Ovary (tissue), 3 donors: ENCODE measurements at regions not wholly inside any gene's neighbourhood (a gene's known extent, or its start where the extent isn't known, plus 50 kb on each side); places are given as distances from the start of the nearest gene placed in this dataset.

Source experiments
- CTCF ChIP-seq, 3 donors: fragments of 450-650 bp in 2 of 3; fragments of 200-600 bp in 1 of 3; IDR thresholded peaks; one replicate each; pipeline versions ENCODE4 v1.5.1 to v1.8.0; 2016 to 2022; ENCODE audit warnings: antibody characterized with exemption in 3 of 3, mild to moderate bottlenecking in 1 of 3
- EP300 ChIP-seq: sonication (generic); formaldehyde crosslinking; IDR thresholded peaks from one replicate; pipeline ENCODE4 v1.6.1; 2017; ENCODE audit warnings: antibody characterized with exemption
- POLR2A ChIP-seq: fragments of 450-650 bp; IDR thresholded peaks from one replicate; pipeline ENCODE4 v1.6.1; 2017; ENCODE audit warnings: antibody characterized with exemption, mild to moderate bottlenecking, moderate library complexity
- donor health status: DM: no; HTN: no; CAD: no.

- TF ChIP-seq CTCF (IDR thresholded peaks at IDR 0.05), result no peak
- no peak for TF ChIP-seq POLR2A
- TF ChIP-seq EP300, result no peak
Observed at GRCh38 chr12:87066326-87066725, 810.1 kb upstream of the MGAT4C start.
